Mesenchymal stem cell (in vitro differentiated cells and primary cell): ENCODE measurements at regions not wholly inside any gene's neighbourhood (a gene's known extent, or its start where the extent isn't known, plus 50 kb on each side); places are given as distances from the start of the nearest gene placed in this dataset.

Experiments
- DNase-seq: peaks from one replicate; pipeline ENCODE4 v3.0.0-alpha.2; 2013
- H2AFZ ChIP-seq: one replicate; pipeline ENCODE4 v1.6.1; 2013; ENCODE audit warnings: low read depth, mild to moderate bottlenecking, control low read depth, inconsistent platforms, low read length, moderate library complexity
- H2AK5ac ChIP-seq: 2 replicates; pipeline ENCODE4 v1.6.1; 2013; ENCODE audit warnings: low read length, moderate library complexity, mild to moderate bottlenecking, inconsistent platforms; ENCODE audit not compliant: severe bottlenecking
- H2BK120ac ChIP-seq: one replicate; pipeline ENCODE4 v1.6.1; 2013; ENCODE audit warnings: low read depth, mild to moderate bottlenecking, inconsistent platforms, low read length, moderate library complexity
- H2BK12ac ChIP-seq, 2 experiments: one replicate each; pipeline ENCODE4 v1.6.1; 2013; ENCODE audit warnings: inconsistent platforms in 2 of 2, low read length in 2 of 2, mild to moderate bottlenecking in 2 of 2, moderate library complexity in 2 of 2, control low read depth in 1 of 2
- H2BK15ac ChIP-seq: one replicate; pipeline ENCODE4 v1.6.1; 2013; ENCODE audit warnings: mild to moderate bottlenecking, low read depth, inconsistent platforms; ENCODE audit not compliant: poor library complexity, severe bottlenecking
- H2BK5ac ChIP-seq: 2 replicates; pipeline ENCODE4 v1.6.1; 2013; ENCODE audit warnings: low read depth, mild to moderate bottlenecking, low read length, control low read depth, inconsistent platforms; ENCODE audit not compliant: poor library complexity, severe bottlenecking
- H3K14ac ChIP-seq, 2 experiments: one replicate each; pipeline ENCODE4 v1.6.1; 2013; ENCODE audit warnings: inconsistent platforms in 2 of 2, low read length in 2 of 2, control low read depth in 1 of 2, mild to moderate bottlenecking in 1 of 2, moderate library complexity in 1 of 2
- H3K18ac ChIP-seq, 2 experiments: one replicate each; pipeline ENCODE4 v1.6.1; 2013; ENCODE audit warnings: inconsistent platforms in 2 of 2, low read length in 2 of 2, control low read depth in 1 of 2, low read depth in 1 of 2, mild to moderate bottlenecking in 1 of 2
- H3K23ac ChIP-seq, 2 experiments: one replicate each; pipeline ENCODE4 v1.6.1; 2013; ENCODE audit warnings: inconsistent platforms in 2 of 2, low read length in 2 of 2, mild to moderate bottlenecking in 2 of 2, moderate library complexity in 2 of 2, control low read depth in 1 of 2
- H3K27ac ChIP-seq: 2 replicates; pipeline ENCODE4 v1.5.1; 2013; ENCODE audit warnings: mild to moderate bottlenecking, moderate library complexity, low read length, control low read depth, inconsistent platforms; ENCODE audit not compliant: poor library complexity, severe bottlenecking
- H3K27me3 ChIP-seq, 2 experiments: 2 replicates each; pipeline versions ENCODE4 v1.6.1 to v1.7.0; 2013; ENCODE audit warnings: low read length in 2 of 2, mild to moderate bottlenecking in 2 of 2, moderate library complexity in 2 of 2, control low read depth in 1 of 2, inconsistent platforms in 1 of 2; ENCODE audit not compliant: control insufficient read depth in 1 of 2, insufficient read depth in 1 of 2
- H3K36me3 ChIP-seq, 2 experiments: 2 replicates each; pipeline versions ENCODE4 v1.6.1 to v1.7.0; 2013; ENCODE audit warnings: low read length in 2 of 2, control low read depth in 1 of 2, inconsistent platforms in 1 of 2, low read depth in 1 of 2, mild to moderate bottlenecking in 1 of 2; ENCODE audit not compliant: insufficient read depth in 2 of 2, control insufficient read depth in 1 of 2
- H3K4ac ChIP-seq, 2 experiments: one replicate each; pipeline ENCODE4 v1.6.1; 2013; ENCODE audit warnings: inconsistent platforms in 2 of 2, low read length in 2 of 2, mild to moderate bottlenecking in 2 of 2, moderate library complexity in 2 of 2, control low read depth in 1 of 2, low read depth in 1 of 2
- H3K4me1 ChIP-seq: 2 replicates; pipeline ENCODE4 v1.6.1; 2013; ENCODE audit warnings: low read depth, low read length, control low read depth; ENCODE audit not compliant: control insufficient read depth, insufficient read depth
- H3K4me2 ChIP-seq: 2 replicates; pipeline ENCODE4 v1.6.1; 2013; ENCODE audit warnings: low read length, mild to moderate bottlenecking, inconsistent platforms; ENCODE audit not compliant: poor library complexity, severe bottlenecking
- H3K4me3 ChIP-seq, 2 experiments: 2 replicates each; pipeline versions ENCODE4 v1.5.1 to v1.7.0; 2013; ENCODE audit warnings: low read length in 2 of 2, mild to moderate bottlenecking in 2 of 2, control low read depth in 1 of 2, low read depth in 1 of 2; ENCODE audit not compliant: insufficient read depth in 1 of 2
- H3K79me1 ChIP-seq: replicated peaks from 2 replicates; pipeline ENCODE4 v1.6.1; 2013; ENCODE audit warnings: mild to moderate bottlenecking, control low read depth, low read length, inconsistent platforms; ENCODE audit not compliant: poor library complexity, severe bottlenecking
- H3K9ac ChIP-seq: 2 replicates; pipeline ENCODE4 v1.7.0; 2013; ENCODE audit warnings: mild to moderate bottlenecking, low read length, moderate library complexity
- H3K9me3 ChIP-seq: 2 replicates; pipeline ENCODE4 v1.7.0; 2013; ENCODE audit warnings: mild to moderate bottlenecking, low read length; ENCODE audit not compliant: control insufficient read depth
- H4K8ac ChIP-seq: one replicate; pipeline ENCODE4 v1.6.1; 2013; ENCODE audit warnings: inconsistent platforms, mild to moderate bottlenecking, low read length, moderate library complexity
- H4K91ac ChIP-seq: one replicate; pipeline ENCODE4 v1.6.1; 2013; ENCODE audit warnings: mild to moderate bottlenecking, low read length, inconsistent platforms
- WGBS: methylation state at CpG from one replicate; pipeline ENCODE4 v1.1.7; 2013; ENCODE audit warnings: mixed read lengths; 5-methylcytosine and 5-hydroxymethylcytosine counted together

DNA sequence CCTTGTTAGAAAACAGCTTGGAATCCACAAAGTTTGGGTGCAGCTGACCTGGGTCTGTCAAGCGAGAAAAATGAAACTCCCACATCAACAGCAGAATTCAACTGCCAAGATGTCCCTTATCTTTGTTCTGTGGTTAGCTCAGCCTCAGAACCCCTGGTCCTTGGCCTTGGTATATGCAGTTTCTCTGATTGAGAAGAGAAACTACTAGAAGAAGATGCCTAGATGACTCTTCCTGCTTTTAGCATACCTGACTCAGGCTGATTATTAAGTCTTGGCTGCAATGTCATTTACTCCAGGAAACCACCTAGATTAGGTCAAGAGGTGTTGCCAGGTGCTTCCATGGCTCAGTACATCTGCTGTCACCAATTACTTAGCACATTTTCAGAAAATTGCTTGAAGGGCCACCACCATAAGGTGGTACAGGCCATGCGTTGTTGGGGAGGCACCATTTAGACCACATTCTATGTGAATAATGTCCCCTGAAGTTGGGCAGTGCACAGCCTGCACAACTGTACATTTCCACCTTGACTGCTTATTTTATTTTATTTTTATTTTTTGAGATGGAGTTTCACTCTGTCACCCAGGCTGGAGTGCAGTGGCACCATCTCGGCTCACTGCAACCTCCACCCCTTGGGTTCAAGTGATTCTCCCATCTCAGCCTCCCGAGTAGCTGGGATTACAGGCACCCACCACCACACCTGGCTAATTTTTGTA is 59.4 kb upstream of the ZNF438 start:
- peak overlapping the region; percentile 78 for H2BK15ac ChIP-seq
- H4K91ac ChIP-seq: peak overlapping the region; percentile 62
- H2BK12ac ChIP-seq: peak overlapping the region in 1 of 2 experiments; percentile 71
- no peak overlapping the region for H2BK120ac ChIP-seq
- no peak overlapping the region for H3K23ac ChIP-seq
- H3K18ac ChIP-seq: no peak overlapping the region
- no peak overlapping the region for H2BK5ac ChIP-seq
- H3K9ac ChIP-seq: no peak overlapping the region
- no peak overlapping the region for H2AK5ac ChIP-seq
- H3K27me3 ChIP-seq: no peaks in the 10 kb centered on the region
- no peaks in the 10 kb centered on the region for H3K4me1 ChIP-seq
- 89% methylated on average over 4 of the region's 4 CpGs for WGBS
- H3K9me3 ChIP-seq: no peaks in the 10 kb centered on the region
- no peak overlapping the region for H4K8ac ChIP-seq
- H3K14ac ChIP-seq: peak overlapping the region in 1 of 2 experiments; percentile 7
- H2AFZ ChIP-seq: no peak overlapping the region
- no peak overlapping the region for H3K4me2 ChIP-seq
- no peak overlapping the region for H3K27ac ChIP-seq
- no peak overlapping the region for H3K4ac ChIP-seq
- H3K4me3 ChIP-seq: no peak overlapping the region
- H3K79me1 ChIP-seq: no peaks in the 10 kb centered on the region
- H3K36me3 ChIP-seq: no peaks in the 10 kb centered on the region
- DNase-seq: no peak

DNA sequence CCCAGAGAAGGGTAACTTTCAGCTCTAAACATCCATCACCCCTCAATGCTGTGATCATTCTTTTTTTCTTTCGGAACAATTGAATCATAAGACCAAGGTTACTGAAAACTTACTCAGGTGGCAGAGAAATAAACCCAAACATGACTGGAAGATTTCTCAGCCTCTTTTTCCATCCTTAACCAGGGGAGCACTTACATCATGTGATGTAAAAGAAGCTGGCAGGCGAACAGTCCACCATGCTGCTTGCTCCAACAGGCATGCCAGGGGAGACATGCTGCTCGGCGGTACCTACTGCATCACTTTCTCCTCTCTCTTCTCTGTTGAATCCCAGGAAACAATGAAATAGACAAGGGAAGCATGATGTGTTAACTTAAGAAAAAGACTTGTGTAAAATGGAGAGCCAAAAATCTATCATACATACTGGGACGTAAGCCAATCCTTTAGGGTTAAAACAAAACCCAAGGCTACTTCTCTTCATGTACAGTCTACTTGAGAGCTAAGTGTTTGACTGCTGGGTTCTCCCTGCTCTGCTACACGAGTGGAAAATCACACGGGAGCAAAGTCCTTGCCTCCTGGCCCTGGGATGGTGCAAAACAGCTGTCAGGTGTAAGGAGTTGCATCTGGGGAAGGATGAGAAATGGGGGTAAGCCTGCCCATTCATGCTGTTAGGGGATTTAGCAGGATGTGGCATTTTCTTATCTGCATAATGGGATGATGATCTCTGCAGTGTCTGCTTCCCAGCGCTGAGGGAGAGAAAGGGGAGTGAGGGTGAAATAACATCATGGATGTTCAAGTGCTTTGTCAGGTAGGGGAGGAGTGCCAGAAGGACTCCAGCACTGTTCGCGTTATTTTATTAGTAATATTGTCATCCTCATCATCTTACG is 64.3 kb upstream of the ZNF438 start:
- Histone ChIP-seq H3K9me3 (no peaks in the 10 kb centered on the region), H3K4me2 (no peak overlapping the region), H3K18ac (no peak overlapping the region), H4K8ac (peak overlapping the region; percentile 33), H3K27ac (no peak overlapping the region), H3K14ac (no peak overlapping the region), H3K27me3 (no peaks in the 10 kb centered on the region), H2BK15ac (peak overlapping the region; percentile 21), H3K79me1 (no peaks in the 10 kb centered on the region), H3K4ac (no peak overlapping the region), H3K9ac (no peak overlapping the region), H2AK5ac (no peak overlapping the region), H4K91ac (peak overlapping the region; percentile 11), H2BK120ac (no peak overlapping the region), H3K36me3 (no peaks in the 10 kb centered on the region), H3K4me1 (peaks cover 9% of the 10 kb centered on the region), H2AFZ (no peak overlapping the region), H3K23ac (no peak overlapping the region), H2BK5ac (no peak overlapping the region), H2BK12ac (no peak overlapping the region), H3K4me3 (no peak overlapping the region)
- WGBS: 70% methylated on average over 8 of the region's 11 CpGs
- no peak for DNase-seq

DNA sequence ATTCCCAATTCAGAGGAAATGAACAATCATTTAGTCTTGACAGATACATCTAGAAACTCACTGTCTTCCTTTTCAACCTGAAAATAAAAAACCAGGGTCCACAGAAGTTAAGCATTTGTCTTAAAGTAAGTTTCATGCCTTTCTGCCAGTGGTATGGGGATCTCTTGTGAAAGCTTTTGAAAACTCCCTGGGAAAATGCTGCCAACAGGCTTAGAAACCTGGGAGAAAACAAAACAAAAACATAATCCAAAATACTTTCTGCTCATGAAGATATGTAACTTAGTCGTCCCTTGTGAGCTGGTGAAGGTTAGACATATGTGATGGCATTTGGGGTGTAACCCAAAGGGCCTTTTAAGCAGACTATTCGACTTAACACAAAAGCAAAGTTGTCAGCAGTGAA is 66.4 kb upstream of the ZNF438 start:
- Histone ChIP-seq H3K18ac (no peak overlapping the region), H3K79me1 (no peaks in the 10 kb centered on the region), H3K27me3 (no peaks in the 10 kb centered on the region), H2AFZ (no peak overlapping the region), H2BK12ac (no peak overlapping the region), H3K4me1 (peaks cover 20% of the 10 kb centered on the region), H3K36me3 (no peaks in the 10 kb centered on the region), H3K4me2 (no peak overlapping the region), H2BK5ac (no peak overlapping the region), H4K91ac (no peak overlapping the region), H3K14ac (no peak overlapping the region), H2AK5ac (no peak overlapping the region), H3K4me3 (peak overlapping the region in 1 of 2 experiments; percentile 55), H3K27ac (no peak overlapping the region), H4K8ac (no peak overlapping the region), H2BK15ac (no peak overlapping the region), H3K4ac (no peak overlapping the region), H2BK120ac (no peak overlapping the region), H3K9ac (peak overlapping the region; percentile 81), H3K9me3 (no peaks in the 10 kb centered on the region), H3K23ac (no peak overlapping the region)
- WGBS: 91% methylated on average over 2 of the region's 2 CpGs
- no peak for DNase-seq

DNA sequence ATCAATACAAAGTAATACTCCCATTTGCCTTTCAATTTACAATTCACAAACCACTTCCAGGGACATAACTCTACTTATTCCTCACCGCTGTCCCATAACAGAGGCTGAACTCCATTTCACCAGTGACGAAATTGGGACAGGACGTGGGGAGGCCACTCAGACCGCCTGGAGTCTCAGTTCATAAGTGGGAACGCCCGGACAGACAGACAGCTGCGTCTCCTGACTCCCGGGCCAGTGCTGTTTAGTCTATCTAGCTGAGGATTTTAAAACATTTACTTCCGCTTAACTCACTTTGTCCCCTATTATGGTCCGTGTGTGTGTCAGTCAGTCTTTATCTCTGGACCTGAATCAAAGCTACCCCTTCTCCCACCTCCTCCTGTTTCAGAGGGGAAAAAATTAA is 67.4 kb upstream of the ZNF438 start:
- Histone ChIP-seq H3K4me3 (no peak overlapping the region), H2BK15ac (no peak overlapping the region), H2BK12ac (peak overlapping the region in 1 of 2 experiments; percentile 81), H3K4ac (no peak overlapping the region), H4K91ac (peak overlapping the region; percentile 82), H3K36me3 (no peaks in the 10 kb centered on the region), H2AFZ (no peak overlapping the region), H3K4me2 (no peak overlapping the region), H3K14ac (no peak overlapping the region), H3K79me1 (no peaks in the 10 kb centered on the region), H3K18ac (peak overlapping the region; percentile 38 to 44), H3K9me3 (no peaks in the 10 kb centered on the region), H3K27ac (peak overlapping the region; percentile 41), H3K4me1 (peaks cover 25% of the 10 kb centered on the region), H2AK5ac (peak overlapping the region; percentile 93), H4K8ac (no peak overlapping the region), H3K23ac (no peak overlapping the region), H3K27me3 (no peaks in the 10 kb centered on the region), H2BK5ac (peak overlapping the region; percentile 1), H2BK120ac (no peak overlapping the region), H3K9ac (no peak overlapping the region)
- peak; percentile 82 for DNase-seq
- WGBS: 80% methylated on average over 10 of the region's 10 CpGs
